HEK293 (cell line): ENCODE measurements at regions not wholly inside any gene's neighbourhood (a gene's known extent, or its start where the extent isn't known, plus 50 kb on each side); places are given as distances from the start of the nearest gene placed in this dataset.

Source experiments
- ZNF174 ChIP-seq: fragments of 450-650 bp; formaldehyde crosslinking; IDR thresholded peaks from 2 replicates; pipeline ENCODE4 v1.5.0; 2017; ENCODE audit warnings: missing biosample characterization, mild to moderate bottlenecking, missing genetic modification characterization
- ZNF274 ChIP-seq, 2 experiments: fragments of 200-500 bp in 1 of 2; fragments of 450-650 bp in 1 of 2; sonication (Bioruptor generic) in 1 of 2; formaldehyde crosslinking in 1 of 2; IDR thresholded peaks; 2 replicates each; pipeline versions ENCODE4 v1.5.1 to v1.6.1; 2014 to 2016; ENCODE audit warnings: borderline replicate concordance in 1 of 2, inconsistent platforms in 1 of 2, low read length in 1 of 2, missing biosample characterization in 1 of 2, missing genetic modification characterization in 1 of 2
- ZNF449 ChIP-seq: fragments of 450-650 bp; formaldehyde crosslinking; IDR thresholded peaks from 2 replicates; pipeline ENCODE4 v1.5.1; 2017; ENCODE audit warnings: missing biosample characterization, mild to moderate bottlenecking, missing genetic modification characterization, moderate library complexity
- TF ChIP-seq, protein P1 (sequence below): fragments of 450-650 bp; formaldehyde crosslinking; IDR thresholded peaks from 2 replicates; pipeline ENCODE4 v1.5.1; 2016; ENCODE audit warnings: missing biosample characterization, missing genetic modification characterization

DNA sequence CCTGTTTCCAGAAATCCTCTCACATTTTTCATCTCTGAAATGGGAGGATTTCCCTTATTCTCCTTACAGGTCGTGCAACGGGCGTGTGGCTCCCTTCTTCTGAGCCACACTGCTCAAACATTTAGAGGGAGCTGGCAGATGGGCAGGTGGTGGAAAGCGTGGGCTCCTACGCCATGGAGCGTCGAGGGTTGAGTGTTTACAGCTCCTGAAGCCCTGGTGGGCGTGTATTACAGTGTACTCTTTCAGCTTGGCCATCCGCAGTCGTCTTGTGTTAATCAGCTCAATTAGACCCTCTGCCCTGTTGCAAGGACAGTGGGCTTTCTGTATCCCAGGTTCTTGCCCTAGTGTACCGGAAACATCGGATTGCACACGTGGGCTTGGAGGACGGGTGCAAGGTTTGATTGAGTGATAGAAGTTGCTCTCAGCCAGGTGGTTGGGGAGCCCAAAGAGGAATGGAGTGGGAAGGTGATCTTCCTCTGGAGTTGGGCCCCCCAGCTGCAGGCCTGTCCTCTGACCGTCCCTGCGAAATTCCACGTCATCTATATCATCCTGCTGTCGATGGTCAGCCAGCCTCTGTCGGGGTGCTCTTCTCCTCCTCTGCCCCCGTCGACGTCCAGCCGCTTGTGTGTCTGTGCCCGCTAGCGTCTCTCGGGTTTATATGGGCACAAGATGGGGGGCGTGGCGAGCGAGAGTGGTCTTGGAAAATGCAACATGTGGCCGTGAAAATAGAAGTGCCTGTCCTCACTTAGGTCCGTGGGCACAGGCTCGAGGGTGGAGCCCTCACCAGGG, 120.3 kb upstream of the DSEL start:
- TF ChIP-seq, protein P1, sequence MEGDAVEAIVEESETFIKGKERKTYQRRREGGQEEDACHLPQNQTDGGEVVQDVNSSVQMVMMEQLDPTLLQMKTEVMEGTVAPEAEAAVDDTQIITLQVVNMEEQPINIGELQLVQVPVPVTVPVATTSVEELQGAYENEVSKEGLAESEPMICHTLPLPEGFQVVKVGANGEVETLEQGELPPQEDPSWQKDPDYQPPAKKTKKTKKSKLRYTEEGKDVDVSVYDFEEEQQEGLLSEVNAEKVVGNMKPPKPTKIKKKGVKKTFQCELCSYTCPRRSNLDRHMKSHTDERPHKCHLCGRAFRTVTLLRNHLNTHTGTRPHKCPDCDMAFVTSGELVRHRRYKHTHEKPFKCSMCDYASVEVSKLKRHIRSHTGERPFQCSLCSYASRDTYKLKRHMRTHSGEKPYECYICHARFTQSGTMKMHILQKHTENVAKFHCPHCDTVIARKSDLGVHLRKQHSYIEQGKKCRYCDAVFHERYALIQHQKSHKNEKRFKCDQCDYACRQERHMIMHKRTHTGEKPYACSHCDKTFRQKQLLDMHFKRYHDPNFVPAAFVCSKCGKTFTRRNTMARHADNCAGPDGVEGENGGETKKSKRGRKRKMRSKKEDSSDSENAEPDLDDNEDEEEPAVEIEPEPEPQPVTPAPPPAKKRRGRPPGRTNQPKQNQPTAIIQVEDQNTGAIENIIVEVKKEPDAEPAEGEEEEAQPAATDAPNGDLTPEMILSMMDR: no peak
- TF ChIP-seq ZNF449 (tag by site-specific recombination) (no peak), ZNF274 (IDR thresholded peaks at IDR 0.05; ENCODE audit: low read length) (no peak), ZNF274 (tag by site-specific recombination; IDR thresholded peaks at IDR 0.05; ENCODE audit: borderline replicate concordance) (no peak), ZNF174 (tag by site-specific recombination) (no peak)
